K562 (cell line): ENCODE measurements at regions not wholly inside any gene's neighbourhood (a gene's known extent, or its start where the extent isn't known, plus 50 kb on each side); places are given as distances from the start of the nearest gene placed in this dataset.

Experiments used
- ATAC-seq: fragments of 200-7000 bp; cut with Tn5 transposase; 3 replicates; pipeline ENCODE4 v1.9.1; 2020; ENCODE audit warnings: moderate library complexity
- BruUV-seq: library from RNA; stranded (reverse); fragments of 400-500 nt; replicated peaks from 2 replicates; lab custom pipeline; 2021; lab: Mats Ljungman, UMichigan
- CTCF ChIA-PET: fragments of 300-600 bp; formaldehyde crosslinking; extraction: SDS; loops from one replicate; lab custom pipeline; 2021; ENCODE audit warnings: low intra/inter-chr PET ratio; lab: Yijun Ruan, JAX
- POLR2A ChIA-PET: fragments of 300-600, 350-650 bp; sonication (Branson Sonifier 250); formaldehyde crosslinking; extraction: SDS; loops from one replicate; lab custom pipeline; 2021; ENCODE audit warnings: antibody characterized with exemption, inconsistent platforms; lab: Yijun Ruan, JAX
- DNase-seq, 4 experiments: peaks; one replicate each; pipeline versions ENCODE4 v3.0.0 to v3.0.0-alpha.2; 2011 to 2018; ENCODE audit warnings: low spot score in 3 of 4, mixed read lengths in 3 of 4; ENCODE audit errors: extremely low read depth in 1 of 4
- FAIRE-seq: peaks from 2 replicates; lab custom pipeline; 2011; peaks lifted over from hg19 to GRCh38; lab: Jason Lieb, UNC
- H2AFZ ChIP-seq: 2 replicates; pipeline ENCODE4 v1.6.0; 2011; ENCODE audit warnings: low read depth, low read length, control low read depth, inconsistent platforms
- H3K27ac ChIP-seq: fragments of 200-600 bp; 3 replicates; pipeline ENCODE4 v1.8.0; 2011; ENCODE audit warnings: low read depth, mild to moderate bottlenecking, control low read depth, inconsistent platforms, low read length, moderate library complexity, mixed read lengths; ENCODE audit errors: extremely low read depth
- H3K27me3 ChIP-seq, 2 experiments: fragments of 300-600 bp in 1 of 2; 2 replicates in 1 of 2; 3 replicates in 1 of 2; pipeline versions ENCODE4 v1.6.0 to v1.8.0; 2011; ENCODE audit warnings: inconsistent platforms in 2 of 2, low read length in 2 of 2, mild to moderate bottlenecking in 1 of 2, mixed read lengths in 1 of 2, moderate library complexity in 1 of 2; ENCODE audit not compliant: control insufficient read depth in 2 of 2, insufficient read depth in 2 of 2
- H3K36me3 ChIP-seq: fragments of 300-600 bp; 3 replicates; pipeline ENCODE4 v1.8.0; 2011; ENCODE audit warnings: mild to moderate bottlenecking, low read length, inconsistent platforms; ENCODE audit not compliant: control insufficient read depth, insufficient read depth
- H3K4me1 ChIP-seq, 2 experiments: fragments of 200-600 bp in 1 of 2; replicated peaks in 1 of 2; 2 replicates in 1 of 2; 3 replicates in 1 of 2; pipeline versions ENCODE4 v1.5.1 to v1.8.0; 2011; ENCODE audit warnings: inconsistent platforms in 2 of 2, low read length in 2 of 2, mild to moderate bottlenecking in 1 of 2, mixed read lengths in 1 of 2, moderate library complexity in 1 of 2; ENCODE audit not compliant: control insufficient read depth in 2 of 2, insufficient read depth in 2 of 2
- H3K4me2 ChIP-seq: 2 replicates; pipeline ENCODE4 v1.6.1; 2011; ENCODE audit warnings: low read length, control low read depth, inconsistent platforms, mixed read lengths; ENCODE audit not compliant: insufficient read depth
- H3K4me3 ChIP-seq: fragments of 200-600 bp; sonication (generic), shearing (Covaris generic); 2 replicates; pipeline ENCODE4 v1.5.1; 2016; ENCODE audit warnings: control low read depth, inconsistent platforms
- H3K79me2 ChIP-seq: fragments of 200-600 bp; 3 replicates; pipeline ENCODE4 v1.8.0; 2011; ENCODE audit warnings: low read length, inconsistent platforms; ENCODE audit not compliant: control insufficient read depth, insufficient read depth
- H3K9ac ChIP-seq, 2 experiments: 2 replicates each; pipeline versions ENCODE4 v1.6.0 to v1.6.1; 2011; ENCODE audit warnings: low read depth in 2 of 2, low read length in 2 of 2, control low read depth in 1 of 2, inconsistent platforms in 1 of 2, mild to moderate bottlenecking in 1 of 2, mixed read lengths in 1 of 2; ENCODE audit not compliant: insufficient read depth in 1 of 2
- H3K9me1 ChIP-seq: one replicate; pipeline ENCODE4 v1.6.0; 2011; ENCODE audit warnings: inconsistent platforms, mild to moderate bottlenecking, low read length, moderate library complexity; ENCODE audit not compliant: control insufficient read depth, insufficient read depth
- H3K9me3 ChIP-seq: replicated peaks from 2 replicates; pipeline ENCODE4 v1.5.1; 2011; ENCODE audit warnings: low read depth, low read length, inconsistent platforms; ENCODE audit not compliant: control insufficient read depth, insufficient read depth
- H4K20me1 ChIP-seq: replicated peaks from 2 replicates; pipeline ENCODE4 v1.6.1; 2011; ENCODE audit warnings: low read length, inconsistent platforms, mixed read lengths; ENCODE audit not compliant: control insufficient read depth, insufficient read depth
- CBX5 ChIP-seq: IDR thresholded peaks from 2 replicates; pipeline ENCODE4 v1.6.1; 2014; ENCODE audit warnings: low read depth, borderline replicate concordance
- CREBBP ChIP-seq: IDR thresholded peaks from one replicate; pipeline ENCODE4 v1.6.1; 2012; ENCODE audit warnings: low read depth, mild to moderate bottlenecking, control low read depth, inconsistent platforms, low read length
- EZH2 ChIP-seq: IDR thresholded peaks from 2 replicates; pipeline ENCODE4 v1.6.1; 2012; ENCODE audit warnings: low read depth, mild to moderate bottlenecking, inconsistent platforms, low read length, borderline replicate concordance
- IRF2 ChIP-seq: sonication (generic); formaldehyde crosslinking; IDR thresholded peaks from 2 replicates; pipeline ENCODE4 v1.8.1; 2022; ENCODE audit warnings: mild to moderate bottlenecking, missing genetic modification reagents
- KAT7 ChIP-seq: sonication (generic); formaldehyde crosslinking; IDR thresholded peaks from 2 replicates; pipeline ENCODE4 v1.8.0; 2022; ENCODE audit warnings: missing genetic modification reagents, mild to moderate bottlenecking, borderline replicate concordance
- MTA1 ChIP-seq: fragments of 450-650 bp; IDR thresholded peaks from 2 replicates; pipeline ENCODE4 v1.6.1; 2017; ENCODE audit warnings: borderline replicate concordance
- TRIM28 ChIP-seq: fragments of 450-650 bp; IDR thresholded peaks from 2 replicates; pipeline ENCODE4 v1.6.1; 2017
- XRCC4 ChIP-seq: IDR thresholded peaks from one replicate; pipeline ENCODE4 v1.6.1; 2011; ENCODE audit not compliant: insufficient read depth, insufficient read length; ENCODE audit errors: extremely low read depth
- WGBS: fragments of 100-300 bp; shearing (Covaris generic); methylation state at CpG from one replicate; pipeline ENCODE4 v1.1.6; 2016; ENCODE audit warnings: low coverage, mixed read lengths; ENCODE audit not compliant: insufficient coverage; ENCODE audit errors: missing lambda C conversion rate; 5-methylcytosine and 5-hydroxymethylcytosine counted together
- in situ Hi-C: fragments of 300-500 bp; cut with MboI; formaldehyde crosslinking; loops from 4 replicates; pipeline ENCODE4 v1.15.0; 2018; ENCODE audit warnings: inconsistent platforms, mixed read lengths
- intact Hi-C: fragments of 100-400 bp; cut with micrococcal nuclease; formaldehyde crosslinking; loops from 2 replicates; pipeline ENCODE4 v1.14.2; 2022
- TF ChIP-seq, protein P1 (sequence below): IDR thresholded peaks from 2 replicates; pipeline ENCODE4 v1.6.1; 2016; ENCODE audit warnings: missing genetic modification characterization, missing compliant biosample characterization
- TF ChIP-seq, protein P2 (sequence below): sonication (generic); formaldehyde crosslinking; IDR thresholded peaks from 2 replicates; pipeline ENCODE4 v1.8.1; 2022; ENCODE audit warnings: missing genetic modification reagents
- TF ChIP-seq, protein P3 (sequence below): fragments of 250-450 bp; sonication (Bioruptor Pico); IDR thresholded peaks from 2 replicates; pipeline ENCODE4 v1.8.0; 2021; ENCODE audit warnings: mild to moderate bottlenecking, moderate library complexity
- TF ChIP-seq, protein P4 (sequence below): fragments of 250-450 bp; sonication (Bioruptor Pico); IDR thresholded peaks from 2 replicates; pipeline ENCODE4 v1.4.0; 2020

- TF ChIP-seq, protein P1, sequence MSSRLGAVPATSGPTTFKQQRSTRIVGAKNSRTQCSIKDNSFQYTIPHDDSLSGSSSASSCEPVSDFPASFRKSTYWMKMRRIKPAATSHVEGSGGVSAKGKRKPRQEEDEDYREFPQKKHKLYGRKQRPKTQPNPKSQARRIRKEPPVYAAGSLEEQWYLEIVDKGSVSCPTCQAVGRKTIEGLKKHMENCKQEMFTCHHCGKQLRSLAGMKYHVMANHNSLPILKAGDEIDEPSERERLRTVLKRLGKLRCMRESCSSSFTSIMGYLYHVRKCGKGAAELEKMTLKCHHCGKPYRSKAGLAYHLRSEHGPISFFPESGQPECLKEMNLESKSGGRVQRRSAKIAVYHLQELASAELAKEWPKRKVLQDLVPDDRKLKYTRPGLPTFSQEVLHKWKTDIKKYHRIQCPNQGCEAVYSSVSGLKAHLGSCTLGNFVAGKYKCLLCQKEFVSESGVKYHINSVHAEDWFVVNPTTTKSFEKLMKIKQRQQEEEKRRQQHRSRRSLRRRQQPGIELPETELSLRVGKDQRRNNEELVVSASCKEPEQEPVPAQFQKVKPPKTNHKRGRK (tag) = no peak
These were observed 73.0 kb upstream of the PPP1R9A start (continued) for GRCh38 chr7:94834359-94834758.

DNA sequence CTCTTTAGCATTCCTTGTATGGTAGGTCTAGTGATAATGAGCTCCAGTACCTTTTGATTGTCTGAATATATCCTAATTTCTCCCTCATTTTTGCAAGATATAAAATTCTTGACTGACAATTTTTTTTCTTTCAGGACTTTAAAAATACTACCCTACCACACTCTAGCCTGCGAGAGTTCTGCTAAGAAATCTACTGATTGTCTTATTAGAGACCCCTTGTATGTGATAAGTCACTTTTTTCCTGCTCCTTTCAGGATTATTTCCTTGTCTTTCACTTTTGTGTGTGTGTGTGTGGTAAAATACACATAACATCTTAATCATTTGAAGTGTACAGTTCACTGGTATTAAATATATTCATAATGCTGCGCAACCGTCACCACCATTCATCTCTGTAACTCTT is 68.7 kb upstream of the PPP1R9A start:
- no peak overlapping the region for H2AFZ ChIP-seq
- no peaks in the 10 kb centered on the region for H3K9me1 ChIP-seq
- in situ Hi-C loops = no loop called here
- no peaks in the 10 kb centered on the region for H3K4me1 ChIP-seq
- H3K4me2 ChIP-seq = no peak overlapping the region
- no TSS peak for BruUV-seq
- TF ChIP-seq MTA1 (no peak), XRCC4 (no peak), EZH2 (no peak), CREBBP (no peak), CBX5 (0 out of 2 replicates have a peak, but pooled peaks have one; percentile 38), IRF2 (no peak), KAT7 (CRISPR knock-in tag) (no peak), TRIM28 (peak; percentile 69; the same call in 1 of the 2 replicates)
- TF ChIP-seq, protein P2, sequence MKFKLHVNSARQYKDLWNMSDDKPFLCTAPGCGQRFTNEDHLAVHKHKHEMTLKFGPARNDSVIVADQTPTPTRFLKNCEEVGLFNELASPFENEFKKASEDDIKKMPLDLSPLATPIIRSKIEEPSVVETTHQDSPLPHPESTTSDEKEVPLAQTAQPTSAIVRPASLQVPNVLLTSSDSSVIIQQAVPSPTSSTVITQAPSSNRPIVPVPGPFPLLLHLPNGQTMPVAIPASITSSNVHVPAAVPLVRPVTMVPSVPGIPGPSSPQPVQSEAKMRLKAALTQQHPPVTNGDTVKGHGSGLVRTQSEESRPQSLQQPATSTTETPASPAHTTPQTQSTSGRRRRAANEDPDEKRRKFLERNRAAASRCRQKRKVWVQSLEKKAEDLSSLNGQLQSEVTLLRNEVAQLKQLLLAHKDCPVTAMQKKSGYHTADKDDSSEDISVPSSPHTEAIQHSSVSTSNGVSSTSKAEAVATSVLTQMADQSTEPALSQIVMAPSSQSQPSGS = no peak
- TF ChIP-seq, protein P3, sequence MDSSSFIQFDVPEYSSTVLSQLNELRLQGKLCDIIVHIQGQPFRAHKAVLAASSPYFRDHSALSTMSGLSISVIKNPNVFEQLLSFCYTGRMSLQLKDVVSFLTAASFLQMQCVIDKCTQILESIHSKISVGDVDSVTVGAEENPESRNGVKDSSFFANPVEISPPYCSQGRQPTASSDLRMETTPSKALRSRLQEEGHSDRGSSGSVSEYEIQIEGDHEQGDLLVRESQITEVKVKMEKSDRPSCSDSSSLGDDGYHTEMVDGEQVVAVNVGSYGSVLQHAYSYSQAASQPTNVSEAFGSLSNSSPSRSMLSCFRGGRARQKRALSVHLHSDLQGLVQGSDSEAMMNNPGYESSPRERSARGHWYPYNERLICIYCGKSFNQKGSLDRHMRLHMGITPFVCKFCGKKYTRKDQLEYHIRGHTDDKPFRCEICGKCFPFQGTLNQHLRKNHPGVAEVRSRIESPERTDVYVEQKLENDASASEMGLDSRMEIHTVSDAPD (CRISPR knock-in tag) = no peak
- TF ChIP-seq, protein P4, sequence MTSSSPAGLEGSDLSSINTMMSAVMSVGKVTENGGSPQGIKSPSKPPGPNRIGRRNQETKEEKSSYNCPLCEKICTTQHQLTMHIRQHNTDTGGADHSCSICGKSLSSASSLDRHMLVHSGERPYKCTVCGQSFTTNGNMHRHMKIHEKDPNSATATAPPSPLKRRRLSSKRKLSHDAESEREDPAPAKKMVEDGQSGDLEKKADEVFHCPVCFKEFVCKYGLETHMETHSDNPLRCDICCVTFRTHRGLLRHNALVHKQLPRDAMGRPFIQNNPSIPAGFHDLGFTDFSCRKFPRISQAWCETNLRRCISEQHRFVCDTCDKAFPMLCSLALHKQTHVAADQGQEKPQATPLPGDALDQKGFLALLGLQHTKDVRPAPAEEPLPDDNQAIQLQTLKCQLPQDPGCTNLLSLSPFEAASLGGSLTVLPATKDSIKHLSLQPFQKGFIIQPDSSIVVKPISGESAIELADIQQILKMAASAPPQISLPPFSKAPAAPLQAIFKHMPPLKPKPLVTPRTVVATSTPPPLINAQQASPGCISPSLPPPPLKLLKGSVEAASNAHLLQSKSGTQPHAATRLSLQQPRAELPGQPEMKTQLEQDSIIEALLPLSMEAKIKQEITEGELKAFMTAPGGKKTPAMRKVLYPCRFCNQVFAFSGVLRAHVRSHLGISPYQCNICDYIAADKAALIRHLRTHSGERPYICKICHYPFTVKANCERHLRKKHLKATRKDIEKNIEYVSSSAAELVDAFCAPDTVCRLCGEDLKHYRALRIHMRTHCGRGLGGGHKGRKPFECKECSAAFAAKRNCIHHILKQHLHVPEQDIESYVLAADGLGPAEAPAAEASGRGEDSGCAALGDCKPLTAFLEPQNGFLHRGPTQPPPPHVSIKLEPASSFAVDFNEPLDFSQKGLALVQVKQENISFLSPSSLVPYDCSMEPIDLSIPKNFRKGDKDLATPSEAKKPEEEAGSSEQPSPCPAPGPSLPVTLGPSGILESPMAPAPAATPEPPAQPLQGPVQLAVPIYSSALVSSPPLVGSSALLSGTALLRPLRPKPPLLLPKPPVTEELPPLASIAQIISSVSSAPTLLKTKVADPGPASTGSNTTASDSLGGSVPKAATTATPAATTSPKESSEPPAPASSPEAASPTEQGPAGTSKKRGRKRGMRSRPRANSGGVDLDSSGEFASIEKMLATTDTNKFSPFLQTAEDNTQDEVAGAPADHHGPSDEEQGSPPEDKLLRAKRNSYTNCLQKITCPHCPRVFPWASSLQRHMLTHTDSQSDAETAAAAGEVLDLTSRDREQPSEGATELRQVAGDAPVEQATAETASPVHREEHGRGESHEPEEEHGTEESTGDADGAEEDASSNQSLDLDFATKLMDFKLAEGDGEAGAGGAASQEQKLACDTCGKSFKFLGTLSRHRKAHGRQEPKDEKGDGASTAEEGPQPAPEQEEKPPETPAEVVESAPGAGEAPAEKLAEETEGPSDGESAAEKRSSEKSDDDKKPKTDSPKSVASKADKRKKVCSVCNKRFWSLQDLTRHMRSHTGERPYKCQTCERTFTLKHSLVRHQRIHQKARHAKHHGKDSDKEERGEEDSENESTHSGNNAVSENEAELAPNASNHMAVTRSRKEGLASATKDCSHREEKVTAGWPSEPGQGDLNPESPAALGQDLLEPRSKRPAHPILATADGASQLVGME (CRISPR knock-in tag) = no peak
- H3K9me3 ChIP-seq = peaks cover 3% of the 10 kb centered on the region; the same call in 1 of the 2 replicates
- CTCF ChIA-PET = no interaction called here
- H3K36me3 ChIP-seq = no peaks in the 10 kb centered on the region
- WGBS = 0% methylated on average over 3 of the region's 3 CpGs
- H3K27me3 ChIP-seq = no peaks in the 10 kb centered on the region
- no peaks in the 10 kb centered on the region for H4K20me1 ChIP-seq
- no peak for ATAC-seq
- no peak overlapping the region for H3K27ac ChIP-seq
- FAIRE-seq = no peak
- H3K4me3 ChIP-seq = no peak overlapping the region
- intact Hi-C loops = no loop called here
- no peaks in the 10 kb centered on the region for H3K79me2 ChIP-seq
- DNase-seq = no peak
- no peak overlapping the region for H3K9ac ChIP-seq
- POLR2A ChIA-PET = no interaction called here
